ENCODE measurements at regions not wholly inside any gene's neighbourhood (a gene's known extent, or its start where the extent isn't known, plus 50 kb on each side); places are given as distances from the start of the nearest gene placed in this dataset.

- H3K27me3 Mint-ChIP-seq (ENCODE audit: low read depth): no peaks in the 10 kb centered on the region
- no peak for DNase-seq (ENCODE audit: low spot score)
- H3K36me3 Mint-ChIP-seq (ENCODE audit: low read depth): no peaks in the 10 kb centered on the region
- no peaks in the 10 kb centered on the region for H3K4me1 Mint-ChIP-seq (ENCODE audit: low read depth)
- H3K27ac Mint-ChIP-seq: no peak overlapping the region
- H3K4me3 Mint-ChIP-seq: no peak overlapping the region
- no peaks in the 10 kb centered on the region for H3K9me3 Mint-ChIP-seq
These were observed 167.2 kb upstream of the WDR1 start for GRCh38 chr4:10283761-10284160.

GRCh38 chr4:10281996-10282395 lies 165.4 kb upstream of the WDR1 start:
- DNase-seq (ENCODE audit: low spot score): no peak
- H3K9me3 Mint-ChIP-seq: no peaks in the 10 kb centered on the region
- H3K27ac Mint-ChIP-seq: no peak overlapping the region
- H3K4me3 Mint-ChIP-seq: no peak overlapping the region
- H3K4me1 Mint-ChIP-seq (ENCODE audit: low read depth): no peaks in the 10 kb centered on the region
- H3K27me3 Mint-ChIP-seq (ENCODE audit: low read depth): no peaks in the 10 kb centered on the region
- no peaks in the 10 kb centered on the region for H3K36me3 Mint-ChIP-seq (ENCODE audit: low read depth)

- no peak for DNase-seq (ENCODE audit: low spot score)
- Mint-ChIP-seq H3K36me3 (ENCODE audit: low read depth) (no peaks in the 10 kb centered on the region), H3K9me3 (no peaks in the 10 kb centered on the region), H3K4me3 (no peak overlapping the region), H3K27me3 (ENCODE audit: low read depth) (no peaks in the 10 kb centered on the region), H3K4me1 (ENCODE audit: low read depth) (no peaks in the 10 kb centered on the region), H3K27ac (no peak overlapping the region)
These were observed 162.7 kb upstream of the WDR1 start for GRCh38 chr4:10279261-10279660.

- no peak for DNase-seq (ENCODE audit: low spot score)
- no peaks in the 10 kb centered on the region for H3K4me1 Mint-ChIP-seq (ENCODE audit: low read depth)
- no peaks in the 10 kb centered on the region for H3K27me3 Mint-ChIP-seq (ENCODE audit: low read depth)
- no peaks in the 10 kb centered on the region for H3K9me3 Mint-ChIP-seq
- no peak overlapping the region for H3K4me3 Mint-ChIP-seq
- H3K36me3 Mint-ChIP-seq (ENCODE audit: low read depth): no peaks in the 10 kb centered on the region
- no peak overlapping the region for H3K27ac Mint-ChIP-seq
These were observed 161.5 kb upstream of the WDR1 start for GRCh38 chr4:10278071-10278470.

- Mint-ChIP-seq H3K36me3 (ENCODE audit: low read depth) (no peaks in the 10 kb centered on the region), H3K9me3 (no peaks in the 10 kb centered on the region), H3K4me1 (ENCODE audit: low read depth) (no peaks in the 10 kb centered on the region), H3K4me3 (no peak overlapping the region), H3K27me3 (ENCODE audit: low read depth) (no peaks in the 10 kb centered on the region), H3K27ac (no peak overlapping the region)
- no peak for DNase-seq (ENCODE audit: low spot score)
These were observed 159.6 kb upstream of the WDR1 start for GRCh38 chr4:10276152-10276551.

GRCh38 chr4:10275696-10276095 lies 159.1 kb upstream of the WDR1 start:
- no peaks in the 10 kb centered on the region for H3K4me1 Mint-ChIP-seq (ENCODE audit: low read depth)
- H3K27ac Mint-ChIP-seq: no peak overlapping the region
- H3K9me3 Mint-ChIP-seq: no peaks in the 10 kb centered on the region
- no peaks in the 10 kb centered on the region for H3K36me3 Mint-ChIP-seq (ENCODE audit: low read depth)
- no peak overlapping the region for H3K4me3 Mint-ChIP-seq
- DNase-seq (ENCODE audit: low spot score): no peak
- no peaks in the 10 kb centered on the region for H3K27me3 Mint-ChIP-seq (ENCODE audit: low read depth)

- no peaks in the 10 kb centered on the region for H3K27me3 Mint-ChIP-seq (ENCODE audit: low read depth)
These were observed 156.4 kb upstream of the WDR1 start for GRCh38 chr4:10273030-10273429.

GRCh38 chr4:10272511-10272910 lies 155.9 kb upstream of the WDR1 start:
- Mint-ChIP-seq H3K27me3 (ENCODE audit: low read depth) (no peaks in the 10 kb centered on the region), H3K27ac (no peak overlapping the region), H3K36me3 (ENCODE audit: low read depth) (no peaks in the 10 kb centered on the region), H3K4me1 (ENCODE audit: low read depth) (no peaks in the 10 kb centered on the region), H3K9me3 (no peaks in the 10 kb centered on the region), H3K4me3 (no peak overlapping the region)
- DNase-seq (ENCODE audit: low spot score): no peak

More at GRCh38 chr4:10273030-10273429, 156.4 kb upstream of the WDR1 start:
- Mint-ChIP-seq H3K9me3 (no peaks in the 10 kb centered on the region), H3K27ac (no peak overlapping the region), H3K4me1 (ENCODE audit: low read depth) (no peaks in the 10 kb centered on the region), H3K36me3 (ENCODE audit: low read depth) (no peaks in the 10 kb centered on the region), H3K4me3 (no peak overlapping the region)
- no peak for DNase-seq (ENCODE audit: low spot score)

- Mint-ChIP-seq H3K27me3 (ENCODE audit: low read depth) (no peaks in the 10 kb centered on the region), H3K4me3 (no peak overlapping the region), H3K36me3 (ENCODE audit: low read depth) (no peaks in the 10 kb centered on the region), H3K27ac (no peak overlapping the region), H3K4me1 (ENCODE audit: low read depth) (no peaks in the 10 kb centered on the region), H3K9me3 (no peaks in the 10 kb centered on the region)
- DNase-seq (ENCODE audit: low spot score): no peak
These were observed 150.5 kb upstream of the WDR1 start for GRCh38 chr4:10267066-10267465.

- H3K4me1 Mint-ChIP-seq (ENCODE audit: low read depth): no peaks in the 10 kb centered on the region
- no peak overlapping the region for H3K4me3 Mint-ChIP-seq
- no peak for DNase-seq (ENCODE audit: low spot score)
- no peak overlapping the region for H3K27ac Mint-ChIP-seq
- H3K36me3 Mint-ChIP-seq (ENCODE audit: low read depth): no peaks in the 10 kb centered on the region
- no peaks in the 10 kb centered on the region for H3K9me3 Mint-ChIP-seq
- H3K27me3 Mint-ChIP-seq (ENCODE audit: low read depth): no peaks in the 10 kb centered on the region
These were observed 144.2 kb upstream of the WDR1 start for GRCh38 chr4:10260777-10261176.

GRCh38 chr4:10259976-10260375 lies 143.4 kb upstream of the WDR1 start:
- DNase-seq (ENCODE audit: low spot score): no peak
- no peaks in the 10 kb centered on the region for H3K36me3 Mint-ChIP-seq (ENCODE audit: low read depth)
- no peaks in the 10 kb centered on the region for H3K9me3 Mint-ChIP-seq
- no peaks in the 10 kb centered on the region for H3K4me1 Mint-ChIP-seq (ENCODE audit: low read depth)
- H3K27ac Mint-ChIP-seq: no peak overlapping the region
- no peak overlapping the region for H3K4me3 Mint-ChIP-seq
- H3K27me3 Mint-ChIP-seq (ENCODE audit: low read depth): no peaks in the 10 kb centered on the region

- Mint-ChIP-seq H3K4me3 (no peak overlapping the region), H3K27ac (no peak overlapping the region), H3K36me3 (ENCODE audit: low read depth) (no peaks in the 10 kb centered on the region), H3K9me3 (no peaks in the 10 kb centered on the region), H3K4me1 (ENCODE audit: low read depth) (no peaks in the 10 kb centered on the region), H3K27me3 (ENCODE audit: low read depth) (peaks cover 4% of the 10 kb centered on the region)
- no peak for DNase-seq (ENCODE audit: low spot score)
These were observed 139.6 kb upstream of the WDR1 start for GRCh38 chr4:10256203-10256602.

GRCh38 chr4:10253765-10254164 lies 137.2 kb upstream of the WDR1 start:
- no peak for DNase-seq (ENCODE audit: low spot score)

GRCh38 chr4:10245751-10246150 lies 129.2 kb upstream of the WDR1 start:
- Mint-ChIP-seq H3K27ac (no peak overlapping the region), H3K4me3 (no peak overlapping the region), H3K9me3 (no peaks in the 10 kb centered on the region), H3K36me3 (ENCODE audit: low read depth) (no peaks in the 10 kb centered on the region), H3K4me1 (ENCODE audit: low read depth) (no peaks in the 10 kb centered on the region), H3K27me3 (ENCODE audit: low read depth) (peaks cover 9% of the 10 kb centered on the region)
- no peak for DNase-seq (ENCODE audit: low spot score)

More at GRCh38 chr4:10253765-10254164, 137.2 kb upstream of the WDR1 start:
- Mint-ChIP-seq H3K9me3 (no peaks in the 10 kb centered on the region), H3K36me3 (ENCODE audit: low read depth) (no peaks in the 10 kb centered on the region), H3K27ac (no peak overlapping the region), H3K4me3 (no peak overlapping the region), H3K27me3 (ENCODE audit: low read depth) (peaks cover 10% of the 10 kb centered on the region), H3K4me1 (ENCODE audit: low read depth) (no peaks in the 10 kb centered on the region)

GRCh38 chr4:10243856-10244255 lies 127.3 kb upstream of the WDR1 start:
- H3K4me3 Mint-ChIP-seq: no peak overlapping the region
- H3K4me1 Mint-ChIP-seq (ENCODE audit: low read depth): no peaks in the 10 kb centered on the region
- H3K27ac Mint-ChIP-seq: no peak overlapping the region
- H3K9me3 Mint-ChIP-seq: no peaks in the 10 kb centered on the region
- H3K27me3 Mint-ChIP-seq (ENCODE audit: low read depth): peaks cover 3% of the 10 kb centered on the region
- no peak for DNase-seq (ENCODE audit: low spot score)
- H3K36me3 Mint-ChIP-seq (ENCODE audit: low read depth): no peaks in the 10 kb centered on the region
